ENCODE measurements at regions not wholly inside any gene's neighbourhood (a gene's known extent, or its start where the extent isn't known, plus 50 kb on each side); places are given as distances from the start of the nearest gene placed in this dataset.

DNA sequence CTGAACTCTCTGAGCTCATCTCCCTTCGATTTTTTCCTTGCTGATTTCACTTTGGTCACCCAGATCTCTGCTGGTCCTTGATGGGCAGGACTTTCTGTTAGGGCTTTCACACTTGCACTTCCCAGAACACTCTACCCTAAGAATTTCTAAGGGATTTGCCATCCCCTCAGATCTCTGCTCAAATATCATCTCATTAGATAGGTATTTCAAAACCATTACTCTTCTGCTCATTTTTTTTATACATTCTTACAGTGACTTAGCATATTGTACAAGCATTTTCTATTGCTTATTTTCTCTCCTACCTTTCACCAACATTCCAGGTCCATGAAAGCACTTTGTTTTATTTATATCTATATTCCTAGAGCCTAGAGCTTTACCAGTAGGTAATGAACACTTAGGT, 913.3 kb downstream of the PDHA2 start:
- no peak overlapping the region for H3K4me3 ChIP-seq (ENCODE audit: insufficient read depth, low read depth, low read length)
- dilution Hi-C loops (cut with HindIII; ENCODE audit: low sequenced_read_pairs, unreplicated experiment) (no loop called here), intact Hi-C loops (cut with micrococcal nuclease) (no loop called here), in situ Hi-C loops (cut with MboI; ENCODE audit: low sequenced_read_pairs) (no loop called here)
- no peak overlapping the region for H3K14ac ChIP-seq (replicated peaks; ENCODE audit: low read depth, low read length)
- BruUV-seq (replicated peaks): no TSS peak
- no peak for DNase-seq
- CTCF ChIA-PET: no interaction called here
- no peak overlapping the region for H2AK9ac ChIP-seq (replicated peaks; ENCODE audit: low read depth, low read length, poor library complexity)
- no peak overlapping the region for H3K18ac ChIP-seq (ENCODE audit: low read depth, low read length)
- H2BK5ac ChIP-seq (ENCODE audit: low read depth, low read length, poor library complexity, severe bottlenecking): no peak overlapping the region
- POLR2A ChIA-PET (ENCODE audit: unreplicated experiment): no interaction called here
- no peak overlapping the region for H3K27ac ChIP-seq (ENCODE audit: insufficient read depth, low read length)
- H3K4me1 ChIP-seq (ENCODE audit: control insufficient read depth, insufficient read depth, low read length): no peaks in the 10 kb centered on the region
- H2BK20ac ChIP-seq (ENCODE audit: low read depth, low read length): no peak overlapping the region
- peaks cover 3% of the 10 kb centered on the region; the same call in 1 of the 2 replicates for H3K9me3 ChIP-seq (ENCODE audit: control insufficient read depth, insufficient read depth, low read length)
- H4K5ac ChIP-seq (ENCODE audit: low read depth, low read length): no peak overlapping the region
- H3K9me1 ChIP-seq (ENCODE audit: insufficient read depth, low read length): no peaks in the 10 kb centered on the region
- no peak for ATAC-seq (ENCODE audit: low read depth)
- no peaks in the 10 kb centered on the region for H4K20me1 ChIP-seq (ENCODE audit: insufficient read depth, low read length)
- no peak overlapping the region for H3K4ac ChIP-seq (ENCODE audit: low read depth, low read length)
- H2BK15ac ChIP-seq (ENCODE audit: low read depth, low read length): no peak overlapping the region
- TF ChIP-seq CEBPB (IDR thresholded peaks at IDR 0.05; ENCODE audit: low read depth, low read length) (no peak), CTCF (conservative IDR thresholded peaks at IDR 0.05; ENCODE audit: low read depth, low read length) (no peak), POLR2A (IDR thresholded peaks at IDR 0.05; ENCODE audit: low read depth, low read length) (no peak), FOS (IDR thresholded peaks at IDR 0.05; ENCODE audit: low read depth, low read length) (no peak), SMC3 (IDR thresholded peaks at IDR 0.05; ENCODE audit: low read depth, low read length) (no peak), RFX5 (IDR thresholded peaks at IDR 0.05; ENCODE audit: low read depth, low read length) (no peak), CHD1 (IDR thresholded peaks at IDR 0.05; ENCODE audit: low read depth, low read length) (no peak), MAZ (IDR thresholded peaks at IDR 0.05; ENCODE audit: borderline replicate concordance, low read depth, low read length) (no peak), NFE2L2 (IDR thresholded peaks at IDR 0.05; ENCODE audit: low read depth, low read length) (no peak), RCOR1 (IDR thresholded peaks at IDR 0.05; ENCODE audit: insufficient replicate concordance, low read length) (no peak)
- H3K79me1 ChIP-seq (ENCODE audit: low read depth in 1 of 2, low read length in 2 of 2): no peaks in the 10 kb centered on the region
- H3K36me3 ChIP-seq (ENCODE audit: control insufficient read depth, insufficient read depth, low read length): no peaks in the 10 kb centered on the region
- H2AK5ac ChIP-seq (ENCODE audit: low read depth, low read length): no peak overlapping the region
- no peak overlapping the region for H4K91ac ChIP-seq (ENCODE audit: insufficient read depth, low read depth, low read length)
- H3K9ac ChIP-seq (ENCODE audit: low read depth, low read length): no peak overlapping the region
- no peak overlapping the region for H2AFZ ChIP-seq (replicated peaks; ENCODE audit: low read length, poor library complexity)
- H4K8ac ChIP-seq (ENCODE audit: low read depth in 2 of 2, low read length in 2 of 2): no peak overlapping the region
- WGBS, 2 experiments (ENCODE audit: extremely low coverage in 2 of 2, insufficient read length in 1 of 2): 10% methylated on average over 1 of the region's 1 CpG; no CpG with 5 or more reads in 1 of the 2 experiments
- no peaks in the 10 kb centered on the region for H3K27me3 ChIP-seq (ENCODE audit: control insufficient read depth, insufficient read depth, low read length)
- no peak overlapping the region for H3K4me2 ChIP-seq (ENCODE audit: low read depth, low read length)
- no peak overlapping the region for H3K56ac ChIP-seq (ENCODE audit: extremely low read depth, insufficient read depth, low read length)
- H2BK120ac ChIP-seq (ENCODE audit: low read depth, low read length): no peak overlapping the region
- H3K23ac ChIP-seq (ENCODE audit: low read depth, low read length): no peak overlapping the region
